ENCODE measurements at regions not wholly inside any gene's neighbourhood (a gene's known extent, or its start where the extent isn't known, plus 50 kb on each side); places are given as distances from the start of the nearest gene placed in this dataset.

GRCh38 chr2:221318376-221319130, 253.6 kb downstream of the EPHA4 start:
- Histone ChIP-seq H3K9me3 (ENCODE audit: insufficient read depth, low read depth, low read length) (no peaks in the 10 kb centered on the region), H3K36me3 (ENCODE audit: insufficient read depth, low read length) (no peaks in the 10 kb centered on the region), H3K27me3 (ENCODE audit: insufficient read depth, low read length, poor library complexity, severe bottlenecking) (no peaks in the 10 kb centered on the region), H3K4me1 (ENCODE audit: insufficient read depth, low read length, poor library complexity, severe bottlenecking) (no peaks in the 10 kb centered on the region), H3K79me2 (ENCODE audit: insufficient read depth, low read length) (no peaks in the 10 kb centered on the region), H3K4me3 (ENCODE audit: low read length, poor library complexity, severe bottlenecking) (no peak overlapping the region), H3F3A (ENCODE audit: low read depth) (no peaks in the 10 kb centered on the region), H4K20me1 (ENCODE audit: insufficient read depth, low read length, poor library complexity, severe bottlenecking) (no peaks in the 10 kb centered on the region), H3K9ac (ENCODE audit: low read depth, low read length, poor library complexity, severe bottlenecking) (no peak overlapping the region), H2AFZ (ENCODE audit: low read length) (no peak overlapping the region), H3K4me2 (ENCODE audit: low read depth, low read length, poor library complexity, severe bottlenecking) (no peak overlapping the region), H3K9me2 (replicated peaks; ENCODE audit: low read depth, low read length) (no peaks in the 10 kb centered on the region)
- TF ChIP-seq, protein P1, sequence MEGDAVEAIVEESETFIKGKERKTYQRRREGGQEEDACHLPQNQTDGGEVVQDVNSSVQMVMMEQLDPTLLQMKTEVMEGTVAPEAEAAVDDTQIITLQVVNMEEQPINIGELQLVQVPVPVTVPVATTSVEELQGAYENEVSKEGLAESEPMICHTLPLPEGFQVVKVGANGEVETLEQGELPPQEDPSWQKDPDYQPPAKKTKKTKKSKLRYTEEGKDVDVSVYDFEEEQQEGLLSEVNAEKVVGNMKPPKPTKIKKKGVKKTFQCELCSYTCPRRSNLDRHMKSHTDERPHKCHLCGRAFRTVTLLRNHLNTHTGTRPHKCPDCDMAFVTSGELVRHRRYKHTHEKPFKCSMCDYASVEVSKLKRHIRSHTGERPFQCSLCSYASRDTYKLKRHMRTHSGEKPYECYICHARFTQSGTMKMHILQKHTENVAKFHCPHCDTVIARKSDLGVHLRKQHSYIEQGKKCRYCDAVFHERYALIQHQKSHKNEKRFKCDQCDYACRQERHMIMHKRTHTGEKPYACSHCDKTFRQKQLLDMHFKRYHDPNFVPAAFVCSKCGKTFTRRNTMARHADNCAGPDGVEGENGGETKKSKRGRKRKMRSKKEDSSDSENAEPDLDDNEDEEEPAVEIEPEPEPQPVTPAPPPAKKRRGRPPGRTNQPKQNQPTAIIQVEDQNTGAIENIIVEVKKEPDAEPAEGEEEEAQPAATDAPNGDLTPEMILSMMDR (conservative IDR thresholded peaks at IDR 0.05; ENCODE audit: low read length) = no peak
- no peak for TF ChIP-seq EZH2phosphoT487 (IDR thresholded peaks at IDR 0.05; ENCODE audit: borderline replicate concordance)

DNA sequence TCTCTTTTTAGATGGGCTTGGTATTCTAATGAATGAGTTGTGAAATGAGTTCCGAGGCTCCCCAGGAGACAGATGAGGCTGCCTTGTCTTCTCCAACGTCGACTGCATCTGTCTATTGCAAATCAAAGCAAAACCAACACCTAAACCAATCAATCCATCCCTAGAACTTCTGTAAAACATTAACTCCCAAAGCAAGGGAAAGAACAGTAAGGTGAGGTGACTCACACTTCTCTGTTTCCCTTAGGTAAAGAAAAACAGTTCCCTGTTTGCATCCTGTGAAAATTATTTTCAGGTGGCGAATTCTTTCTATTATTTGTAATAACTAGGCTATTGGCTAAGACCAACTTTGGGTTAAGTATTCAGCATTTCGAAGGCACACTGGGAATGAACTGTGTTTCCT, 249.4 kb downstream of the EPHA4 start:
- Histone ChIP-seq H3F3A (ENCODE audit: low read depth) (no peaks in the 10 kb centered on the region), H3K4me3 (ENCODE audit: low read length, poor library complexity, severe bottlenecking) (no peak overlapping the region)
- TF ChIP-seq, protein P1 (conservative IDR thresholded peaks at IDR 0.05; ENCODE audit: low read length) = no peak
- TF ChIP-seq EZH2phosphoT487 (IDR thresholded peaks at IDR 0.05; ENCODE audit: borderline replicate concordance) = no peak

GRCh38 chr2:221323513-221323912, 248.6 kb downstream of the EPHA4 start:
- Histone ChIP-seq H3K27me3 (ENCODE audit: insufficient read depth, low read length, poor library complexity, severe bottlenecking) (no peaks in the 10 kb centered on the region), H3K36me3 (ENCODE audit: insufficient read depth, low read length) (no peaks in the 10 kb centered on the region), H3K4me1 (ENCODE audit: insufficient read depth, low read length, poor library complexity, severe bottlenecking) (no peaks in the 10 kb centered on the region), H2AFZ (ENCODE audit: low read length) (no peak overlapping the region), H3K79me2 (ENCODE audit: insufficient read depth, low read length) (no peaks in the 10 kb centered on the region), H3K4me3 (ENCODE audit: low read length, poor library complexity, severe bottlenecking) (no peak overlapping the region), H3K4me2 (ENCODE audit: low read depth, low read length, poor library complexity, severe bottlenecking) (no peak overlapping the region), H3K9me3 (ENCODE audit: insufficient read depth, low read depth, low read length) (no peaks in the 10 kb centered on the region), H4K20me1 (ENCODE audit: insufficient read depth, low read length, poor library complexity, severe bottlenecking) (no peaks in the 10 kb centered on the region), H3F3A (ENCODE audit: low read depth) (no peaks in the 10 kb centered on the region), H3K9me2 (replicated peaks; ENCODE audit: low read depth, low read length) (no peaks in the 10 kb centered on the region), H3K9ac (ENCODE audit: low read depth, low read length, poor library complexity, severe bottlenecking) (no peak overlapping the region)
- TF ChIP-seq, protein P1 (conservative IDR thresholded peaks at IDR 0.05; ENCODE audit: low read length) = no peak
- no peak for TF ChIP-seq EZH2phosphoT487 (IDR thresholded peaks at IDR 0.05; ENCODE audit: borderline replicate concordance)

More for the DNA sequence above, 249.4 kb downstream of the EPHA4 start:
- no peak overlapping the region for H3K4me2 ChIP-seq (ENCODE audit: low read depth, low read length, poor library complexity, severe bottlenecking)
- no peaks in the 10 kb centered on the region for H3K27me3 ChIP-seq (ENCODE audit: insufficient read depth, low read length, poor library complexity, severe bottlenecking)
- H4K20me1 ChIP-seq (ENCODE audit: insufficient read depth, low read length, poor library complexity, severe bottlenecking) = no peaks in the 10 kb centered on the region
- H3K9me3 ChIP-seq (ENCODE audit: insufficient read depth, low read depth, low read length) = no peaks in the 10 kb centered on the region
- H3K4me1 ChIP-seq (ENCODE audit: insufficient read depth, low read length, poor library complexity, severe bottlenecking) = no peaks in the 10 kb centered on the region
- no peak overlapping the region for H3K9ac ChIP-seq (ENCODE audit: low read depth, low read length, poor library complexity, severe bottlenecking)
- H3K9me2 ChIP-seq (replicated peaks; ENCODE audit: low read depth, low read length) = no peaks in the 10 kb centered on the region
- H3K79me2 ChIP-seq (ENCODE audit: insufficient read depth, low read length) = no peaks in the 10 kb centered on the region
- H3K36me3 ChIP-seq (ENCODE audit: insufficient read depth, low read length) = no peaks in the 10 kb centered on the region
- H2AFZ ChIP-seq (ENCODE audit: low read length) = no peak overlapping the region

All from Loucy (cell line).